K562 (cell line): ENCODE measurements at regions not wholly inside any gene's neighbourhood (a gene's known extent, or its start where the extent isn't known, plus 50 kb on each side); places are given as distances from the start of the nearest gene placed in this dataset.

Source experiments
- ATAC-seq: fragments of 200-7000 bp; cut with Tn5 transposase; 3 replicates; pipeline ENCODE4 v1.9.1; 2020; ENCODE audit warnings: moderate library complexity
- BruUV-seq: library from RNA; stranded (reverse); fragments of 400-500 nt; replicated peaks from 2 replicates; lab custom pipeline; 2021; lab: Mats Ljungman, UMichigan
- CTCF ChIA-PET: fragments of 300-600 bp; formaldehyde crosslinking; extraction: SDS; loops from one replicate; lab custom pipeline; 2021; ENCODE audit warnings: low intra/inter-chr PET ratio; lab: Yijun Ruan, JAX
- POLR2A ChIA-PET: fragments of 300-600, 350-650 bp; sonication (Branson Sonifier 250); formaldehyde crosslinking; extraction: SDS; loops from one replicate; lab custom pipeline; 2021; ENCODE audit warnings: antibody characterized with exemption, inconsistent platforms; lab: Yijun Ruan, JAX
- DNase-seq, 4 experiments: peaks; one replicate each; pipeline versions ENCODE4 v3.0.0 to v3.0.0-alpha.2; 2011 to 2018; ENCODE audit warnings: low spot score in 3 of 4, mixed read lengths in 3 of 4; ENCODE audit errors: extremely low read depth in 1 of 4
- FAIRE-seq: peaks from 2 replicates; lab custom pipeline; 2011; peaks lifted over from hg19 to GRCh38; lab: Jason Lieb, UNC
- H2AFZ ChIP-seq: 2 replicates; pipeline ENCODE4 v1.6.0; 2011; ENCODE audit warnings: low read depth, low read length, control low read depth, inconsistent platforms
- H3K27ac ChIP-seq: fragments of 200-600 bp; 3 replicates; pipeline ENCODE4 v1.8.0; 2011; ENCODE audit warnings: low read depth, mild to moderate bottlenecking, control low read depth, inconsistent platforms, low read length, moderate library complexity, mixed read lengths; ENCODE audit errors: extremely low read depth
- H3K27me3 ChIP-seq, 2 experiments: fragments of 300-600 bp in 1 of 2; 2 replicates in 1 of 2; 3 replicates in 1 of 2; pipeline versions ENCODE4 v1.6.0 to v1.8.0; 2011; ENCODE audit warnings: inconsistent platforms in 2 of 2, low read length in 2 of 2, mild to moderate bottlenecking in 1 of 2, mixed read lengths in 1 of 2, moderate library complexity in 1 of 2; ENCODE audit not compliant: control insufficient read depth in 2 of 2, insufficient read depth in 2 of 2
- H3K36me3 ChIP-seq: fragments of 300-600 bp; 3 replicates; pipeline ENCODE4 v1.8.0; 2011; ENCODE audit warnings: mild to moderate bottlenecking, low read length, inconsistent platforms; ENCODE audit not compliant: control insufficient read depth, insufficient read depth
- H3K4me1 ChIP-seq, 2 experiments: fragments of 200-600 bp in 1 of 2; replicated peaks in 1 of 2; 2 replicates in 1 of 2; 3 replicates in 1 of 2; pipeline versions ENCODE4 v1.5.1 to v1.8.0; 2011; ENCODE audit warnings: inconsistent platforms in 2 of 2, low read length in 2 of 2, mild to moderate bottlenecking in 1 of 2, mixed read lengths in 1 of 2, moderate library complexity in 1 of 2; ENCODE audit not compliant: control insufficient read depth in 2 of 2, insufficient read depth in 2 of 2
- H3K4me2 ChIP-seq: 2 replicates; pipeline ENCODE4 v1.6.1; 2011; ENCODE audit warnings: low read length, control low read depth, inconsistent platforms, mixed read lengths; ENCODE audit not compliant: insufficient read depth
- H3K4me3 ChIP-seq: fragments of 200-600 bp; sonication (generic), shearing (Covaris generic); 2 replicates; pipeline ENCODE4 v1.5.1; 2016; ENCODE audit warnings: control low read depth, inconsistent platforms
- H3K79me2 ChIP-seq: fragments of 200-600 bp; 3 replicates; pipeline ENCODE4 v1.8.0; 2011; ENCODE audit warnings: low read length, inconsistent platforms; ENCODE audit not compliant: control insufficient read depth, insufficient read depth
- H3K9ac ChIP-seq, 2 experiments: 2 replicates each; pipeline versions ENCODE4 v1.6.0 to v1.6.1; 2011; ENCODE audit warnings: low read depth in 2 of 2, low read length in 2 of 2, control low read depth in 1 of 2, inconsistent platforms in 1 of 2, mild to moderate bottlenecking in 1 of 2, mixed read lengths in 1 of 2; ENCODE audit not compliant: insufficient read depth in 1 of 2
- H3K9me1 ChIP-seq: one replicate; pipeline ENCODE4 v1.6.0; 2011; ENCODE audit warnings: inconsistent platforms, mild to moderate bottlenecking, low read length, moderate library complexity; ENCODE audit not compliant: control insufficient read depth, insufficient read depth
- H3K9me3 ChIP-seq: replicated peaks from 2 replicates; pipeline ENCODE4 v1.5.1; 2011; ENCODE audit warnings: low read depth, low read length, inconsistent platforms; ENCODE audit not compliant: control insufficient read depth, insufficient read depth
- H4K20me1 ChIP-seq: replicated peaks from 2 replicates; pipeline ENCODE4 v1.6.1; 2011; ENCODE audit warnings: low read length, inconsistent platforms, mixed read lengths; ENCODE audit not compliant: control insufficient read depth, insufficient read depth
- CBFA2T3 ChIP-seq: fragments of 450-650 bp; IDR thresholded peaks from 2 replicates; pipeline ENCODE4 v1.6.1; 2017
- CBX5 ChIP-seq: IDR thresholded peaks from 2 replicates; pipeline ENCODE4 v1.6.1; 2014; ENCODE audit warnings: low read depth, borderline replicate concordance
- CHD1 ChIP-seq: fragments of 200-600 bp; sonication (generic); IDR thresholded peaks from one replicate; pipeline ENCODE4 v1.6.1; 2012; ENCODE audit warnings: mild to moderate bottlenecking, moderate library complexity, low read length, inconsistent platforms
- SLC30A9 ChIP-seq: fragments of 250-450 bp; sonication (Bioruptor Pico); IDR thresholded peaks from 2 replicates; pipeline ENCODE4 v1.8.0; 2022; ENCODE audit warnings: mild to moderate bottlenecking, moderate library complexity
- SMAD4 ChIP-seq: fragments of 250-450 bp; sonication (Bioruptor Pico); conservative IDR thresholded peaks from 2 replicates; pipeline ENCODE4 v1.8.0; 2021; ENCODE audit warnings: inconsistent platforms, mild to moderate bottlenecking, moderate library complexity
- XRCC3 ChIP-seq: fragments of 450-650 bp; IDR thresholded peaks from 2 replicates; pipeline ENCODE4 v1.6.1; 2017; ENCODE audit warnings: mild to moderate bottlenecking, moderate library complexity
- WGBS: fragments of 100-300 bp; shearing (Covaris generic); methylation state at CpG from one replicate; pipeline ENCODE4 v1.1.6; 2016; ENCODE audit warnings: low coverage, mixed read lengths; ENCODE audit not compliant: insufficient coverage; ENCODE audit errors: missing lambda C conversion rate; 5-methylcytosine and 5-hydroxymethylcytosine counted together
- in situ Hi-C: fragments of 300-500 bp; cut with MboI; formaldehyde crosslinking; loops from 4 replicates; pipeline ENCODE4 v1.15.0; 2018; ENCODE audit warnings: inconsistent platforms, mixed read lengths
- intact Hi-C: fragments of 100-400 bp; cut with micrococcal nuclease; formaldehyde crosslinking; loops from 2 replicates; pipeline ENCODE4 v1.14.2; 2022
- TF ChIP-seq, protein P1 (sequence below), 2 experiments: IDR thresholded peaks; 2 replicates each; pipeline ENCODE4 v1.6.1; 2011; ENCODE audit warnings: borderline replicate concordance in 1 of 2, control low read depth in 1 of 2, low read depth in 1 of 2, low read length in 1 of 2, mild to moderate bottlenecking in 1 of 2, mixed read lengths in 1 of 2, moderate library complexity in 1 of 2; ENCODE audit not compliant: insufficient read depth in 1 of 2, insufficient read length in 1 of 2, poor library complexity in 1 of 2, severe bottlenecking in 1 of 2; ENCODE audit errors: extremely low read depth in 1 of 2
- TF ChIP-seq, protein P2 (sequence below): sonication (generic); formaldehyde crosslinking; IDR thresholded peaks from 2 replicates; pipeline ENCODE4 v1.5.0; 2020; ENCODE audit warnings: missing genetic modification reagents

DNA sequence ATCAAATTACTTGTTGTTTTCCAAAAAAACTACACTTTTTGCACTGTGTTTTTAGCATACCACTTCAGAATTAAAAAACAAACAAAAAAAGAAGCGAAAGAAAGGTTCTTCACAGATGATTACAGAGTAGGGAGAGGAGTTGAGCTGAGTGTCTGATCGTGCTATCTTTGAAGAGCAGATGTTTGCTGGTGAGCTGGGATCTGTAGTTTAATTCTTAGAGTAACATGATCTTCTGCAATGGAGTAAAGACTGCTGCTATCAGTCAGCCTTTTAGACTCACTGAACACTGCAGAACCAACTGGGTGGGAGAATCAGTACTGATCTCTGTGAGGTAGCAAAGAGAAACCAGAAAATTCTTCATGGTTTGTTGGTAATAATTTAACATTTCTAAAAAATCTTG, 1197.8 kb upstream of the SORCS1 start:
- FAIRE-seq (no peak), ATAC-seq (no peak), DNase-seq (no peak)
- H3K4me3 ChIP-seq: no peak overlapping the region
- H3K27me3 ChIP-seq: no peaks in the 10 kb centered on the region
- no peak overlapping the region for H2AFZ ChIP-seq
- H3K9me3 ChIP-seq: no peaks in the 10 kb centered on the region
- no peak overlapping the region for H3K4me2 ChIP-seq
- H3K4me1 ChIP-seq: no peaks in the 10 kb centered on the region
- 0% methylated on average over 2 of the region's 2 CpGs for WGBS
- no peaks in the 10 kb centered on the region for H3K79me2 ChIP-seq
- no peaks in the 10 kb centered on the region for H3K9me1 ChIP-seq
- in situ Hi-C loops: no loop called here
- no peak overlapping the region for H3K27ac ChIP-seq
- ChIA-PET CTCF (no interaction called here), POLR2A (interaction anchor here (0.6 kb wide), 1 partner anchor 120 kb away, joined by 3 read pairs; no protein-coding TSS in a partner anchor)
- H3K36me3 ChIP-seq: no peaks in the 10 kb centered on the region
- TF ChIP-seq CHD1: no peak
- TF ChIP-seq XRCC3: no peak
- no peak for TF ChIP-seq SMAD4
- TF ChIP-seq SLC30A9 (CRISPR knock-in tag): no peak
- TF ChIP-seq, protein P1, sequence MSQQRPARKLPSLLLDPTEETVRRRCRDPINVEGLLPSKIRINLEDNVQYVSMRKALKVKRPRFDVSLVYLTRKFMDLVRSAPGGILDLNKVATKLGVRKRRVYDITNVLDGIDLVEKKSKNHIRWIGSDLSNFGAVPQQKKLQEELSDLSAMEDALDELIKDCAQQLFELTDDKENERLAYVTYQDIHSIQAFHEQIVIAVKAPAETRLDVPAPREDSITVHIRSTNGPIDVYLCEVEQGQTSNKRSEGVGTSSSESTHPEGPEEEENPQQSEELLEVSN (IDR thresholded peaks at IDR 0.05; ENCODE audit: borderline replicate concordance in 1 of 2, extremely low read depth in 1 of 2, insufficient read depth in 1 of 2, insufficient read length in 1 of 2, low read depth in 1 of 2, low read length in 1 of 2, poor library complexity in 1 of 2, severe bottlenecking in 1 of 2): no peak
- TF ChIP-seq, protein P2, sequence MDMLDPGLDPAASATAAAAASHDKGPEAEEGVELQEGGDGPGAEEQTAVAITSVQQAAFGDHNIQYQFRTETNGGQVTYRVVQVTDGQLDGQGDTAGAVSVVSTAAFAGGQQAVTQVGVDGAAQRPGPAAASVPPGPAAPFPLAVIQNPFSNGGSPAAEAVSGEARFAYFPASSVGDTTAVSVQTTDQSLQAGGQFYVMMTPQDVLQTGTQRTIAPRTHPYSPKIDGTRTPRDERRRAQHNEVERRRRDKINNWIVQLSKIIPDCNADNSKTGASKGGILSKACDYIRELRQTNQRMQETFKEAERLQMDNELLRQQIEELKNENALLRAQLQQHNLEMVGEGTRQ (CRISPR knock-in tag): no peak
- TF ChIP-seq CBX5: no peak
- no peak for TF ChIP-seq CBFA2T3
- intact Hi-C loops: no loop called here
- no peak overlapping the region for H3K9ac ChIP-seq
- H4K20me1 ChIP-seq: no peaks in the 10 kb centered on the region
- BruUV-seq: no TSS peak
